SK-N-MC (cell line): ENCODE measurements at regions not wholly inside any gene's neighbourhood (a gene's known extent, or its start where the extent isn't known, plus 50 kb on each side); places are given as distances from the start of the nearest gene placed in this dataset.
A peak's percentile ranks its signal among the peaks of the same experiment; 100 is the strongest.

ENCODE experiments used
- DNase-seq: peaks from one replicate; pipeline ENCODE4 v3.0.0-alpha.2; 2011; ENCODE audit warnings: low read depth, low spot score
- H3K27ac ChIP-seq: fragments of 200-600 bp; sonication (generic); 2 replicates; pipeline ENCODE4 v1.5.1; 2016; ENCODE audit warnings: mixed run types
- H3K36me3 ChIP-seq: fragments of 200-600 bp; sonication (generic); 2 replicates; pipeline ENCODE4 v1.6.1; 2017; ENCODE audit warnings: antibody characterized with exemption, low read length, mixed read lengths; ENCODE audit not compliant: insufficient read depth
- H3K4me3 ChIP-seq: fragments of 200-600 bp; sonication (generic); 2 replicates; pipeline ENCODE4 v1.5.1; 2016
- H3K9ac ChIP-seq: fragments of 200-600 bp; sonication (generic); 2 replicates; pipeline ENCODE4 v1.8.0; 2017; ENCODE audit warnings: mixed run types, mixed read lengths; ENCODE audit not compliant: insufficient read length
- H3K9me3 ChIP-seq: fragments of 200-600 bp; sonication (generic); 2 replicates; pipeline ENCODE4 v1.6.1; 2017; ENCODE audit warnings: low read depth, mild to moderate bottlenecking, antibody characterized with exemption, low read length, moderate library complexity, mixed read lengths
- EZH2 ChIP-seq: fragments of 200-600 bp; sonication (generic); IDR thresholded peaks from one replicate; pipeline ENCODE4 v1.6.1; 2017; ENCODE audit warnings: antibody characterized with exemption
- FOXP2 ChIP-seq: optimal IDR thresholded peaks from 2 replicates; pipeline ENCODE3; 2011; ENCODE audit warnings: mild to moderate bottlenecking, moderate library complexity; ENCODE audit not compliant: insufficient read depth; ENCODE audit errors: extremely low read length, control extremely low read depth
- POLR2AphosphoS5 ChIP-seq: IDR thresholded peaks from 2 replicates; pipeline ENCODE4 v1.6.1; 2012; ENCODE audit warnings: mild to moderate bottlenecking, low read depth, low read length, borderline replicate concordance

DNA sequence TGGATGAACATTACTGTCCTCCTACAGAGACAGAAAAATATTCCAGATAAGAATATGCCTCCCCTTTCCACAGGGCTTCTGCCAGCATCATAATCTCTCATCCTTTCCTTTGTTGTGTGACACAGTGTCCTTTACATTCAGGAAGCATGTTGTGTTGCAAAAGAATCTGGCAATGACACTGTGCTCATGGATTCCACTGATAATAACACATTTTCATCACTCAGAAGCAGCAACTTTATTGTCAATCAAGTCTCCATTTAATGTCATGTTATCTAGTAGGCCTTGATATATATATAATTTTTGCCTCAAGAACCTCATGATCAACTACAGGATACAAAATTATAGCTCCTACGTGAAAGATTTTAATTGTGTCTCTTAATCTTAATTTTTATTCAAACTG, 833.9 kb downstream of the FSTL5 start:
- no peak overlapping the region for H3K4me3 ChIP-seq
- DNase-seq = no peak
- no peaks in the 10 kb centered on the region for H3K36me3 ChIP-seq
- no peaks in the 10 kb centered on the region for H3K9me3 ChIP-seq
- TF ChIP-seq FOXP2 = no peak
- no peak for TF ChIP-seq EZH2
- TF ChIP-seq POLR2AphosphoS5 = no peak
- H3K27ac ChIP-seq = no peak overlapping the region
- H3K9ac ChIP-seq = no peak overlapping the region

DNA sequence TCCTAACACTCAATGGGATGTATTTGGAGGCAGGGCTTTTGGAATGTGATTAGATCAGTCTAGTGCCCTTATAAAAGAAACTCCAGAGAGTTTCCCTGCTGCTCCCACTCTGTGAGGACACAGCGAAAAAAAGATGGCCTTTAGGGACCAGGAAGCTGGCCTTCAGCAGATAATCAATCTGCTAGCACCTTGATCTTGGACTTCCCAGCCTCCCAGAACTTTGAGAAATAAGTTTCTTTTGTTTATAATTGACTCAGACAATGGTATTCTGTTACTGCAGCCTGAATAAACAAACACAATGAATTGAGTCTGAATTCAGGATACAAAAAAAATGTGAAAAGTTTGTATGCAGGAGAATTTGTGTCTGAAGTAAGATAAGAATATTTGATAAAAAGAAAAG, 842.1 kb downstream of the FSTL5 start:
- H3K27ac ChIP-seq = no peak overlapping the region
- TF ChIP-seq POLR2AphosphoS5 (no peak), EZH2 (no peak), FOXP2 (no peak)
- no peaks in the 10 kb centered on the region for H3K36me3 ChIP-seq
- no peak for DNase-seq
- no peaks in the 10 kb centered on the region for H3K9me3 ChIP-seq
- no peak overlapping the region for H3K4me3 ChIP-seq
- no peak overlapping the region for H3K9ac ChIP-seq

DNA sequence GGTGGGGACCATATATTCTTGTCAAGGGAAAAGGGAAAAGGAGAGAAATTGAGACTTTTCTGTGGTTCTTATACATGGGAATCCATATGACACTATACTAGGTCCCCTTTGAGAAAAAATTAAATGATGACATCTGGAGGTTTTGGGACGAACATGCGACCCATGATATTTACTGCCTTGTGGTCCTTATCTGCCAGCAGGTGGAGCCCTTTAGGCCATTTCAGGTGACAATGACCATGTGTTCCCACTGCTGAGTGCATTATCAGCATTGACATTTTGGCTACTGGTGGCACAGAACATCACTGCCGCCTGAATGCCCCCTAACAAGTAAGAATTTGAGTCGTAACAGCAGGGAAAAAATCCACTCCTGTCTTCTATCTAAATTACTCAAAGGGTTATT, 843.4 kb downstream of the FSTL5 start:
- Histone ChIP-seq H3K4me3 (no peak overlapping the region), H3K9ac (no peak overlapping the region), H3K36me3 (no peaks in the 10 kb centered on the region), H3K27ac (no peak overlapping the region), H3K9me3 (no peaks in the 10 kb centered on the region)
- DNase-seq = no peak
- TF ChIP-seq POLR2AphosphoS5 = no peak
- TF ChIP-seq FOXP2 = no peak
- no peak for TF ChIP-seq EZH2

DNA sequence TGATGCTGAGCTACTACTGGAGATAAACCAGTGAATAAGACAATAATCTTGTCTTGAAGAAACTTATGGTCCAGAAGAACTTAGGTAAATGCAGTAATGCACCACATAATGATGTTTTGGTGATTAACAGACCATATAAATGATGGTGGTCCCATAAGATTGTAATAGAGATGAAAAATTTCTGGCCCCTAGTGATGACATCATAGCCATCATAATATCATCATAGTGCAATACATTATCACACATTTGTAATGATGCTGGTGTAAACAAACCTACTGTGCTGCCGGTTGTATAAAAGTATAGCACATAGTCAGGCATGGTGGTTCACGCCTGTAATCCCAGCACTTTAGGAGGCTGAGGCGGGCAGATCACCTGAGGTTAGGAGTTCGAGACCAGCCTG, 846.8 kb downstream of the FSTL5 start:
- TF ChIP-seq FOXP2 (no peak), EZH2 (no peak), POLR2AphosphoS5 (no peak)
- Histone ChIP-seq H3K4me3 (no peak overlapping the region), H3K9ac (no peak overlapping the region)

DNA sequence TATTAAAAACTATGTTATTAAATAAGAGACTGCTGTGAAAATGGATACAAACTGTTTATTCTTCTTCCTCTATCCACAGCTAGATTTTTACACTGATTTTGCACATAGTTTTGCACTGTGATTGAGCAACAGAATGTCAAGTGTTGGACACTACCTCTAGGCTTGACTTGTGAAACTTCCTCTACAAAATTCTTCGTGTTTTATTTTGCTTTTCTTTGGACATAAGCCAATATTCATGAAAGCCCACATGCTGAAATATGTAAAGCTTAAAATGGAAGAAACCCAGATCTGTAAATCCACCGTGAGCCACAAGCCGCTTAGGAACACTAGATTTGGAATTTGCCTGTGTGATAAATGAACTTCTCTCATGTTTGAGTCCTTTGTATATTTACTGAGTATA, 849.4 kb downstream of the FSTL5 start:
- no peaks in the 10 kb centered on the region for H3K9me3 ChIP-seq
- DNase-seq = peak; percentile 57
- no peaks in the 10 kb centered on the region for H3K36me3 ChIP-seq
- no peak overlapping the region for H3K9ac ChIP-seq
- TF ChIP-seq EZH2 (no peak), POLR2AphosphoS5 (no peak), FOXP2 (no peak)
- peak overlapping the region; percentile 14 for H3K4me3 ChIP-seq
- peak overlapping the region; percentile 54 for H3K27ac ChIP-seq

More for the DNA sequence above, 846.8 kb downstream of the FSTL5 start:
- DNase-seq = no peak
- Histone ChIP-seq H3K9me3 (no peaks in the 10 kb centered on the region), H3K36me3 (no peaks in the 10 kb centered on the region), H3K27ac (no peak overlapping the region)

DNA sequence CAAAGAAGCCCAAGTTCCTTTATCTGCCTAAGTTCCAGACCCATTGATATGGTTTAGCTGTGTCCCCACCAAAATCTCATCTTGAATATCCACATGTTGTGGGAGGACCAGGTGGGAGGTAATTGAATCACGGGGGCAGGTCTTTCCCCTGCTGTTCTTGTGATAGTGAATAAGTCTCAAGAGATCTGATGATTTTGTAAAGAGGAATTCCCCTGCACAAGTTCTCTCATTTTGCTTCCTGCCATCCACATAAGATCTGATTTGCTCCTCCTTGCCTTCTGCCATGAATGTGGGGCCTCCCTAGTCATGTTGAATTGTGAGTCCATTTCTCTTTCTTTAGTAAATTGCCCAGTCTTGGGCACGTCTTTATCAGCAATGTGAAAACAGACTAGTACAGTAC, 860.2 kb downstream of the FSTL5 start:
- Histone ChIP-seq H3K9ac (no peak overlapping the region), H3K36me3 (no peaks in the 10 kb centered on the region), H3K9me3 (no peaks in the 10 kb centered on the region), H3K27ac (no peak overlapping the region), H3K4me3 (no peak overlapping the region)
- DNase-seq = no peak
- TF ChIP-seq EZH2 (no peak), FOXP2 (no peak), POLR2AphosphoS5 (no peak)

DNA sequence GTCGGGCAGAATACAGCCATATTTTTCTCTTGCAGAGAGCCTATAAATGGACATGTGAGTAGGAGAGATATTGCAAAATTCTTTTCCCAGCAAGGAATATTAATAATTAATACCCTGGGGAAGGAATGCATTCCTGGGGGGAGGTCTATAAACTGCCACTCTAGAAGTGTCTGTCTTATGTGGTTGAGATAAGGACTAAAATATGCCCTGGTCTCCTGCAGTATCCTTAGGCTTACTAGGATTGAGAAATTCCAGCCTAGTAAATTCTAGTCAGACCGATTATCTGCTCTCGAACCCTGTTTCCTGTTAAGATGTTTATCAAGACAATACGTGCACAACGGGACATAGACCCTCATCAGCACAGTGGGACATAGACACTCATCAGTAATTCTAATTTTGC, 872.6 kb downstream of the FSTL5 start:
- TF ChIP-seq EZH2 (no peak), POLR2AphosphoS5 (no peak), FOXP2 (no peak)
- Histone ChIP-seq H3K9ac (no peak overlapping the region), H3K4me3 (no peak overlapping the region), H3K36me3 (no peaks in the 10 kb centered on the region), H3K27ac (no peak overlapping the region), H3K9me3 (no peaks in the 10 kb centered on the region)
- DNase-seq = peak; percentile 66

DNA sequence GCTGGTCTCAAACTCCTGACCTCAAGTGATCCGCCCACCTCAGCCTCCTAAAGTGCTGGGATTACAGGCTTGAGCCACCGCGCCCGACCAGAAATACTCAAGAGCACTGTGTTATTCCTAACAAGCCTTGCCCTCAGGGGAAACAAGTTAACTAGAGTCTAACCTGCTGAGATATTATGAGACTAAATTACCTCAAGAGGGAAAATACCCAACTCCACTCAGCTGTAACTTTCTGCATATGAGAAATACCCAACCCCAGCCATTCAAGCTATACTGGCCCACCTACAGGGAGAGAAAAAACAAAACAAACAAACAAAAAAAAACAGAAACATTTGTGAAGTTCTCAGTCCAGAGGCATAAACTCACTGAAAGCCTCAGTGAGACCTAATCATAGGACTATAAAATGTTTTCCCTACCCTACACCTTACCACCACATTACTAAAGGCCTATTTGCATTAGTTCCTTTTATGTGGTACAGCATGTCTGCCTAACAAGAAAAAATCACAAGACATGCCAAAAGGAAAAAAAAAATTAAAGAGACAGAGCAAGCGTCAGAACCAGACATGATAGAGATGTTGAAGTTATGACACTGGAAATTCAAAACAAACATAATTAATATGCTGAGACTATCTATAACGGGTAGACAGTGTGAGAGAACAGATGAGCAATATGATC, 876.0 kb downstream of the FSTL5 start:
- TF ChIP-seq FOXP2 (no peak), EZH2 (no peak), POLR2AphosphoS5 (no peak)
- no peak overlapping the region for H3K4me3 ChIP-seq
- no peak for DNase-seq
- no peak overlapping the region for H3K27ac ChIP-seq
- H3K9ac ChIP-seq = no peak overlapping the region
- no peaks in the 10 kb centered on the region for H3K9me3 ChIP-seq
- no peaks in the 10 kb centered on the region for H3K36me3 ChIP-seq

DNA sequence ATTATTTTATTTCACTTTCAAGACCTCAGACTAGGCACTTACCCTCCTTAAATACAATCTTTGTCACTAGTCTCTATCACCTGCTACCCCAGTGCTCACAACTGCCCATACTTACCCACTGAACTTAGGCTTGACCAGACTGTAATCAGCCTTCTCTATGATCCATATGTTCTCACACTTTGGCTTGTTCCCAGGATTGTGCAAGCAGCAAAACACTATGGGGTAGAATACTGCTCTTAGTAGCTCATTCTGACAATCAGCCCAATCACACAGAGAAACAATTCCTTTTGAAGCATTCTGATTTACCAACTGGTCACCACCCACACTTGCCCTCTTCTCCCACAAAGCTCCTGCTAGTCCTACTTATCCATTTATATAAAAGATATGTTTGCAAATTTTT, 878.3 kb downstream of the FSTL5 start:
- Histone ChIP-seq H3K9me3 (no peaks in the 10 kb centered on the region), H3K36me3 (no peaks in the 10 kb centered on the region), H3K4me3 (no peak overlapping the region), H3K27ac (no peak overlapping the region), H3K9ac (no peak overlapping the region)
- no peak for DNase-seq
- TF ChIP-seq POLR2AphosphoS5 (no peak), EZH2 (no peak), FOXP2 (no peak)
